ENCODE measurements at regions not wholly inside any gene's neighbourhood (a gene's known extent, or its start where the extent isn't known, plus 50 kb on each side); places are given as distances from the start of the nearest gene placed in this dataset.

DNA sequence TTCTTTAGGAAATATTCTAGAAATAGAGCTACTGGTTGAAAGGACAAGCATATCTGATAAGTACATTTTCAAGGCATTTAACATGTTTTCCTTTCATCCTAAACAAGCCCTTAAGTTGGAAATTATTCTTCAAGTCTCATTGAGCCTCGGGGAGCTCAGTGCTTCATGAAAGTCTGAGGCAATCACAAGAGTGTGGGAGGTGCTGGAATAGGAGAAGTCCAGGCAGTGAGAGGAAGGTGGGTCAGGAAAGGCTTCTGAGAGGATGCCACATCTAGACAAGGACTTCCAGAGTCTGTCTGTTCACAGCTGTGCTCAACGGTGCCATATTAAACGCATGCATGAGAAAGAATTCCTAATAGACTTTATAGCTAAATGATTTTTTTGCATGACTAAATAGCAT lies 69.8 kb downstream of the CD83 start:
- DNase-seq (ENCODE audit: low spot score) = no peak

DNA sequence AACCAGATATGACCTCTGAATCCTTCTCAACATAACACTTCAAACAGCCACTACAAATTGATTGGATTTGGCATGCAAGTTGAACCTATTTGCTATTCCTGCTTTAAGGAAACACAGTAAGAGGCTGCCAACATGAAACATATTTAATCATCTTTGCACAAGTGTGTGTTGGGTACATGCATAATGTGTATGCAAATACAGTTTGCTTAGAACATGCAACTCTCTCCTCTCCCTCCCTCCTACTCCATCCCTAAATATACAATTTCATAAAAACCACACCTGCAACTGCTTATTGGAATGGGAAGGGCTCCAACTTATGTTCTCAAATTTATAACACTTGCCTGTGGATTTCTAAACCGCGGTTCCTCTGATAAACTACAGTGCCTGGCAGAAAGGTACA lies 71.5 kb downstream of the CD83 start:
- DNase-seq (ENCODE audit: low spot score) = no peak

DNA sequence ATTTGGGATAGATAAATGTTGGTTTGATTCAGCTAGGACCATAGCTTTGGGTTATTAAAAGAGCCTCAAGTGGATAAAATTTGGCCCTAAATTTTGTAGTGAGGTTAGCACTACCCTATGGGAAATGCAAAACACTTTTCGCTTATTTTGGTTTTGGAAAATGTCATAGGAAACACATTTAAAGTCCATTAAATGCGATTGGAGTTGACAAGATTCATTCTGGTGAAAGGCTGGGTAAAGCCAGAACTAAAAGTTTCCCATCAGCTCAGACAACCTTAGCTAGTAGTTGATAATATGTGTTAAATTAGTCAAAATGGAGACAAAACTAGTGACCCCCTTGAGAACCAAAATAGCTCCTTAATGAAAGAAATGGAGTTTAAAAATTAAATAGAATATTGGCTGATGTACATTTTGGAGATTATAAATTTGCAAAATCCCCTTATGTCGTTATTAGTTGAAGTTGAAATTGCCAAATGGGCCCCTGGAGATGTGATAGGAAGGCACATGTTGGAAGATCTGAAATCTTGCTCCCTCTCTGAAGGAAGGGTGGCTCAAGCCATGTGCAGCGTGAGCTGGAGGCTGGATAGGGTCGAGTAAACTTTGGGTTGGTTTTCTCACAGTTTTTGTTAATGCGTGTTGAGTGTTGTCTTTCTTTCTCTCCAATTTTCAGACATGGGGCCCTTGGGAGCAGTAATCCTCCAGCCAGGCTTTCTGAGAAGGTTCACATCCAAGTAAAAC lies 72.8 kb downstream of the CD83 start:
- no peak for DNase-seq (ENCODE audit: low spot score)

DNA sequence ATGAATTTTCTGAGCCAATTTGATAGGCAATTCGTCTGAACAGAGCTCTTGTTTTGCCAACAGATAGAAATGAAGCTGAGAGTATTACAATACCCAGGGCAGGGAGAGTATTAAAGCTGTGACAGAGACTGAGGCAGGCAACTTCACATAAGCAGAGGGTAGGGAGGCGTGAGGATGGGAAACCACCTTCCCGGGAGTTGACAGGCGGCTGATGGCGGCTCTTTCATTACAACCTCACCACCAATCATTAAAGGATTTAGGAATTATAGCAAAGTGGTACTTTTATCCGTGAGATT lies 73.3 kb downstream of the CD83 start:
- no peak for DNase-seq (ENCODE audit: low spot score)

DNA sequence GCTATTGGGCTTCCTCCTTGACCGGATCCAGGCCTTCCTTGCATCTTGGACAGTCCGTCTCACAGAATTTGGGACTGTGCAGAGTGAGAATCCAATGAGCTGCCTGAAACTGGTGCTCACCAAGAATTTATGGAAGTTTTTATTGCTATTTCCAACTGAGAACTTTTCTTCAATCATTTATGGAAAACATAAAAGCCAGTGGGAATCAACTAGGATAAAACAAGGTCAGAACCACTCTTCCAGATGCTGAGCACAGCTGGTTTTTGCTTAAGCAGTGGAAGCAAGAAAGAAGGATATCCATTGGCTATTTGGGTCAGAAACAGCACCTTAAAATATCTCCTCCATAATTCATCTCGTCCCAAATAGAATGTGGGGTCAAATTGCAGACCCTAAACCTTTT lies 74.2 kb downstream of the CD83 start:
- DNase-seq (ENCODE audit: low spot score) = no peak

GRCh38 chr6:14192216-14192788 lies 74.7 kb downstream of the CD83 start:
- no peak for DNase-seq (ENCODE audit: low spot score)

GRCh38 chr6:14193524-14193923 lies 76.0 kb downstream of the CD83 start:
- DNase-seq (ENCODE audit: low spot score) = no peak

DNA sequence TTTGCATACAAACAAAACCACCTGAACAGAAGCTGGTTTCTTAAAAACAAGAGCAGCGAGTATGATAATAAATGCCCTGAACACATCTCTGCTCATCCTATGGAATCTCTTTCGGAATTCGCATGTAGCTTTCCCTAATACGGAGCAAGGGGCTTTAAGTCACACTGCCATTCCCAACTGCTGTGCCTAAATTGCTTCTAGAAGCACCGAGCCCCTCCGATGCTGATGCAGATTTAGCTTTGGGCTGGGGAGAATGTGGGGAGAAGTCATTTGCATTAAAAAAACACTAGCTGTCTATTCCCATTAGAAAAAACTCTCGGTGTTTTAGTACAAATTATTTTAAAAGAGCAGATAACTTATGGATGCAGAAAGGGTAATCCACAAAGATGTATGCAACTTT lies 76.9 kb downstream of the CD83 start:
- DNase-seq (ENCODE audit: low spot score) = no peak

- DNase-seq (ENCODE audit: low spot score) = no peak
These were observed 77.4 kb downstream of the CD83 start for GRCh38 chr6:14194976-14195375.

DNA sequence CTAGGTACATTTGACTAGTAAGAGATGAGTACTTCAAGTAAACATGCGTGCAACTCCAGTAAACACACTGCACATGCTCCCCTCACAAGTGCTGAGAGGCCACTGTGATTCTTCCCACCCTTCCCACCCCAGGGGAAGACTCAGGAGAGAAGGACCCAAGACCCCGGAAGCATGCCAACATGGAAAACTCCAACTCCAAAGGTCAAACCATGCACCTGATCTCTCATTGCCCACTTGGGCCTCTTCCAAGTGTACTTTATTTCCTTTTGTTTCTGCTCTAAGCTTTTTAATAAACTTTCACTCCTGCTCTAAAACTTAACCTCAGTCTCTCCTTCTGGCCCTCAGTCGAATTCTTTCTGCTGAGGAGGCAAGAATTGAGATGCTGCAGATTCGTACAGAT lies 78.5 kb downstream of the CD83 start:
- no peak for DNase-seq (ENCODE audit: low spot score)

DNA sequence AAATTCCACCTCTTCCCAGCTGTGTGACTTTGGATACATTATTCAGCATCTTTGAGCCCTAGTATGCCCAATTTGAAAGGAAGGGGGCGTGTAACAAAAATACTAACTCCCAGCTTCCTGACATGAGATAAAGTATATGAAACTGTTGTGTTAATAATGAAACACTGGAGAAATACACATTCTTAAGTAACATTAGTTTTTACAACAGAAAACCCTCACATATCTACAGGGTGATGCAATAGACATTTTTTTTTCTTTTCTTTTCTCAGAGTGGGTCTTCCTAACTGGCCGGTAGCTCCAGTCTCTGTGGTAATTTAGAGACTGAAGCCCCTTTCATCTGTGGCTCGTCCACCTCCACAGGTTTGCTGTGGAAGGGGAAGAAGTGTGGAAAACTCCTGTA lies 79.5 kb downstream of the CD83 start:
- DNase-seq (ENCODE audit: low spot score) = no peak

DNA sequence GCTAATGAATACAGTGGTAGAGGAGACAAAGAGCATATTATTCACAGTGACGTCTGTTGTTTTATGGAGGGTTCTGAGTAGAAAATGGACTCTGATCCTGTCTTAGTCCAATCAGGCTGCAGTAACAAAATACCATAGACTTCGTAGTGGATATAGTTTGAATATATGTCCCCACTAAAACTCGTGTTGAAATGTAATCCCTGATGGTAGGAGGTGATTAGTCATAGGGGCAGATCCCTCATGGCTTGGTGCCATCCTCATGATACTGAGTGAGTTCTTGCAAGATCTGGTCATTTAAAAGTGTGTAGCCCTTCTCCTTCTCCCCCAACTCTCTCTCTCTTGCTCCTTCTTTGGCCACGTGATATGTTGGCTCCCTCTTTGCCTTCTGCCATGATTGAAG lies 82.5 kb downstream of the CD83 start:
- no peak for DNase-seq (ENCODE audit: low spot score)

GRCh38 chr6:14202947-14203346 lies 85.4 kb downstream of the CD83 start:
- DNase-seq (ENCODE audit: low spot score) = no peak

DNA sequence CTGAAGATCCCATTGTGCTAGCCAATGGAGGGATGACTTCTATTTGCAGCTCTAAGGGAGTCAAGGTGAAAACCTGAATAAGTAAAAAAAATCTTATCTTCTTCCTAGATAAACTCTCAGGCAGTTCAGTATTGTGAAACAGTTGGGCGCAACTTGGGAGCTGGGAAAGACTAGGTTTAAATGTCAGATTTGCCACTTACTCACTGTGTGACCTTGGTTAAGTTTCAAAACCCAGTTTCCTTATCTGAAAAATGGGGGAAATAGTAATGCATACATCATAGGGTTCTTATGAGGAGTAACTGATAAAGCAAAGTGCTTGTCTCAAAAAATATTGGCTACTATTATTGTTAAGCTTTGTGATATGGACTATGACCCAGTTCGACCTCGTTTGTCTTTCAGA lies 88.8 kb downstream of the CD83 start:
- no peak for DNase-seq (ENCODE audit: low spot score)

GRCh38 chr6:14207448-14207847 lies 89.9 kb downstream of the CD83 start:
- no peak for DNase-seq (ENCODE audit: low spot score)

GRCh38 chr6:14209000-14209399 lies 91.4 kb downstream of the CD83 start:
- DNase-seq (ENCODE audit: low spot score) = no peak

- no peak for DNase-seq (ENCODE audit: low spot score)
These were observed 92.5 kb downstream of the CD83 start for GRCh38 chr6:14210077-14210476.

DNA sequence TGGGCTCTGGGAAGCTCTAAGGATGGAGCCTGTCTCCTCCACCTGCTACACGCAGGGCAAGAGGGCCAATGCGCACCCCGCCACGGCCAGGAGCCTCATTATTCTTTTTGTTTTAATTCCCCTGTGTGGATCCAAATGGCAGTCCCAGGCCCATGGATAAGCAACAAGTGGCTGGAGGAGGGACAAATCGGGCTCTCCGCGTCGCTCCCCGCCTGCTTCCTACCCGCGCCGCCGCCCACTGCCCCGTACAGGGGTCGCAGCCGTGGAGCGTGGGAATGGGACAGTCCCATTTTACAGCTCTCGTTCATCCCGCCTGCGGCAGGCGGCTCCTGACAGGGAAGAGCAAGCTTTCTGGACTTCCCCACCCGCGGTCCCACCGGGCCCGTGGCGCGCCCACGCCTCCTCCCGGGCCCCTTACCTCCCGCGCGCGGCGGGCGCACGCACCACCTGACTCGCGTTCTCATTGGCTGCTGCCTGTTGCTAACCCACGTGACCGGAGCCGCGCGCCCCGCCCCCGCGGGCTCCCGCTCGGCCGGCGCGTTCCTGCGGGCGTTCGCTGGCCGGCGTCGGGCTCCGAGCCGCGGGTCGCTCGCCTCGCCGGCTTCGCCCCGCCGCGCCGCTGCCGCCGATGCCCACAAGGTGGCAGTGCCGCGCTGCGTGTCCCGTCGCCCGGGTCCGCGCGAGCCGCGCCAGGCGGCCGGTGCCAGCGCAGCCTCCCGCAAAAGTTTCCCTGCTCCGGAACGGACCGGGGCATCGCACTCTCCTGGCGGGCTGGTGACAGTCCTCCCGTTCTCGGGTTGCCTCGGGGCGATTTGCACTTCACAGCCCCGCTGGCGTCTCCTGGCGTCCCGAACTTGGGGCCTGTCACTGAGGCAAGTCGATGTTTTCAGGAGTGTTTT lies 93.3 kb downstream of the CD83 start:
- DNase-seq (ENCODE audit: low spot score) = peak; percentile 93

DNA sequence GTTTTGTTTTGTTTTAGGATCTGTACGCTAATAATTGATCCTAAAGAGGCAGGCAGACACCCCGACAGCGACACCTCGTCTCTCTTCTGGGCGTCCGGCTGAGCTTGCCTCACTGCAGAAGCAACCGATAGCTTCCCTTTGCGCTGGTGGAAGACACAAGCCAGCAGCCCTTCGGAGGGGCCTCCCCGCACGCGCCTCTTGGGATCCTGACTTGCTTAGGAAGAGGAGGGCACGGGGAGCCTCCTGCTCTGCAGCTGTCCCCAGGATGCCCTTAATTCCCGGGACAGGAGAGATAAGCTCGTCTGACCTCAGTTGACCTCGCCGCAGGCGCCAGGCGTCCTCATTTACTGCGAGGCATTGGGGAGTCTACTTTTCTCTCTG lies 94.0 kb downstream of the CD83 start:
- no peak for DNase-seq (ENCODE audit: low spot score)

GRCh38 chr6:14212020-14212419 lies 94.4 kb downstream of the CD83 start:
- DNase-seq (ENCODE audit: low spot score) = no peak

- no peak for DNase-seq (ENCODE audit: low spot score)
These were observed 95.1 kb downstream of the CD83 start for GRCh38 chr6:14212632-14213031.

- no peak for DNase-seq (ENCODE audit: low spot score)
These were observed 99.5 kb downstream of the CD83 start for GRCh38 chr6:14216946-14217684.

Data from LoVo (cell line).